HL-60 (cell line): ENCODE measurements at regions not wholly inside any gene's neighbourhood (a gene's known extent, or its start where the extent isn't known, plus 50 kb on each side); places are given as distances from the start of the nearest gene placed in this dataset.

ENCODE experiments used
- DNase-seq, 2 experiments: peaks; one replicate each; pipeline ENCODE4 v3.0.0-alpha.2; 2010 to 2020; ENCODE audit warnings: low read depth in 1 of 2, low spot score in 1 of 2
- H3K27ac ChIP-seq: fragments of 250-450 bp; sonication (Bioruptor Pico); replicated peaks from 2 replicates; pipeline ENCODE4 v1.5.1; 2020; ENCODE audit warnings: mild to moderate bottlenecking, moderate library complexity
- H3K27me3 ChIP-seq: fragments of 250-450 bp; sonication (Bioruptor Pico); 2 replicates; pipeline ENCODE4 v1.5.1; 2021; ENCODE audit warnings: mild to moderate bottlenecking, moderate library complexity; ENCODE audit not compliant: insufficient read depth, poor library complexity, severe bottlenecking
- H3K4me3 ChIP-seq: replicated peaks from 2 replicates; pipeline ENCODE4 v1.5.1; 2011; ENCODE audit warnings: mild to moderate bottlenecking, control low read depth, low read length; ENCODE audit not compliant: insufficient read depth
- GABPA ChIP-seq: IDR thresholded peaks from 2 replicates; pipeline ENCODE4 v1.6.1; 2012; ENCODE audit warnings: low read depth
- POLR2AphosphoS5 ChIP-seq: IDR thresholded peaks from 2 replicates; pipeline ENCODE4 v1.6.1; 2012; ENCODE audit warnings: low read depth
- SPI1 ChIP-seq: IDR thresholded peaks from 2 replicates; pipeline ENCODE4 v1.6.1; 2012; ENCODE audit warnings: low read depth, mild to moderate bottlenecking, borderline replicate concordance
- TF ChIP-seq, protein P1 (sequence below): IDR thresholded peaks from one replicate; pipeline ENCODE4 v1.5.1; 2011; ENCODE audit warnings: low read length, control low read depth, inconsistent platforms; ENCODE audit not compliant: insufficient read depth
- TF ChIP-seq, protein P2 (sequence below): IDR thresholded peaks from 2 replicates; pipeline ENCODE4 v1.6.1; 2012; ENCODE audit warnings: low read depth; ENCODE audit not compliant: insufficient replicate concordance

DNA sequence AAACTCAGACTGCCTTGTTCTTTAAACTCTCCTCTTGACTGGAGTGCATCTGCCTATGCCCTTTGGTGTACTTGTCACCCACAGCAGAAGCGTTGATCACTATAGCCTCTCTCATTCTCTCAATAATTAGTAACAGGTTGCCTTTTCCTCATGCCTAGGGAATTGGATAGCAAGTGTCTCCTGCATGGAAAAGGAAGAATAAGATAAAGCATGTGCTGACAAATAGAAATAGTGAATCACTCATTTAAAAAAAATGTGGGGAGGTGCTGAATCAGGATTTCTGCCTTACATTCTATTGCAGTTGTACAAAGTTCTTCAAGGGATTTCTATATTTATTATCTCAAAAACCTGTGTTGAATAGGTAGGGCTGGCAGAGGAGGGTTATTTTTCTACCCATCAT, 323.0 kb downstream of the TXNL1 start:
- H3K4me3 ChIP-seq, result no peak overlapping the region
- H3K27me3 ChIP-seq, result no peaks in the 10 kb centered on the region
- DNase-seq, result no peak
- TF ChIP-seq SPI1 (no peak), POLR2AphosphoS5 (no peak), GABPA (no peak)
- TF ChIP-seq, protein P1, sequence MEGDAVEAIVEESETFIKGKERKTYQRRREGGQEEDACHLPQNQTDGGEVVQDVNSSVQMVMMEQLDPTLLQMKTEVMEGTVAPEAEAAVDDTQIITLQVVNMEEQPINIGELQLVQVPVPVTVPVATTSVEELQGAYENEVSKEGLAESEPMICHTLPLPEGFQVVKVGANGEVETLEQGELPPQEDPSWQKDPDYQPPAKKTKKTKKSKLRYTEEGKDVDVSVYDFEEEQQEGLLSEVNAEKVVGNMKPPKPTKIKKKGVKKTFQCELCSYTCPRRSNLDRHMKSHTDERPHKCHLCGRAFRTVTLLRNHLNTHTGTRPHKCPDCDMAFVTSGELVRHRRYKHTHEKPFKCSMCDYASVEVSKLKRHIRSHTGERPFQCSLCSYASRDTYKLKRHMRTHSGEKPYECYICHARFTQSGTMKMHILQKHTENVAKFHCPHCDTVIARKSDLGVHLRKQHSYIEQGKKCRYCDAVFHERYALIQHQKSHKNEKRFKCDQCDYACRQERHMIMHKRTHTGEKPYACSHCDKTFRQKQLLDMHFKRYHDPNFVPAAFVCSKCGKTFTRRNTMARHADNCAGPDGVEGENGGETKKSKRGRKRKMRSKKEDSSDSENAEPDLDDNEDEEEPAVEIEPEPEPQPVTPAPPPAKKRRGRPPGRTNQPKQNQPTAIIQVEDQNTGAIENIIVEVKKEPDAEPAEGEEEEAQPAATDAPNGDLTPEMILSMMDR, result no peak
- TF ChIP-seq, protein P2, sequence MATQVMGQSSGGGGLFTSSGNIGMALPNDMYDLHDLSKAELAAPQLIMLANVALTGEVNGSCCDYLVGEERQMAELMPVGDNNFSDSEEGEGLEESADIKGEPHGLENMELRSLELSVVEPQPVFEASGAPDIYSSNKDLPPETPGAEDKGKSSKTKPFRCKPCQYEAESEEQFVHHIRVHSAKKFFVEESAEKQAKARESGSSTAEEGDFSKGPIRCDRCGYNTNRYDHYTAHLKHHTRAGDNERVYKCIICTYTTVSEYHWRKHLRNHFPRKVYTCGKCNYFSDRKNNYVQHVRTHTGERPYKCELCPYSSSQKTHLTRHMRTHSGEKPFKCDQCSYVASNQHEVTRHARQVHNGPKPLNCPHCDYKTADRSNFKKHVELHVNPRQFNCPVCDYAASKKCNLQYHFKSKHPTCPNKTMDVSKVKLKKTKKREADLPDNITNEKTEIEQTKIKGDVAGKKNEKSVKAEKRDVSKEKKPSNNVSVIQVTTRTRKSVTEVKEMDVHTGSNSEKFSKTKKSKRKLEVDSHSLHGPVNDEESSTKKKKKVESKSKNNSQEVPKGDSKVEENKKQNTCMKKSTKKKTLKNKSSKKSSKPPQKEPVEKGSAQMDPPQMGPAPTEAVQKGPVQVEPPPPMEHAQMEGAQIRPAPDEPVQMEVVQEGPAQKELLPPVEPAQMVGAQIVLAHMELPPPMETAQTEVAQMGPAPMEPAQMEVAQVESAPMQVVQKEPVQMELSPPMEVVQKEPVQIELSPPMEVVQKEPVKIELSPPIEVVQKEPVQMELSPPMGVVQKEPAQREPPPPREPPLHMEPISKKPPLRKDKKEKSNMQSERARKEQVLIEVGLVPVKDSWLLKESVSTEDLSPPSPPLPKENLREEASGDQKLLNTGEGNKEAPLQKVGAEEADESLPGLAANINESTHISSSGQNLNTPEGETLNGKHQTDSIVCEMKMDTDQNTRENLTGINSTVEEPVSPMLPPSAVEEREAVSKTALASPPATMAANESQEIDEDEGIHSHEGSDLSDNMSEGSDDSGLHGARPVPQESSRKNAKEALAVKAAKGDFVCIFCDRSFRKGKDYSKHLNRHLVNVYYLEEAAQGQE, result no peak
- no peak overlapping the region for H3K27ac ChIP-seq

DNA sequence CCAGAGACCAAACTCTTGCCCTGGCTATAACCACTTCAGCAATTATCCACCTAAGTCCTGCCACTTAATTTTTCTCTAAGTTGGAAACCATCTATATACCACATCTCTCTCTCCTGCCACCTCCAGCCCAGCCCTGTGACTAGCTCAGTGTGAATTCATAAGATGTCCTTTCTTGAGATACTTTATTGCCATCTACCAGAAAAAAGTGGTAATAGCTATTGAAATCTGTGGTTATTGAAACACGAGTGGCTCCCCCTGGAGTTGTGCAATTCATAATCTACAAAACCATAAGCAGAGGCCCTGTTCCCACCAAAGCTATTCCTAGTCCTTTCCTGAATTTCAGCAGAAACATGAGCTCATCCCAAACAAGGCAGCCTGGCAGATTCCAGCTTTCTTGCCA, 324.0 kb downstream of the TXNL1 start:
- DNase-seq, result no peak
- no peak overlapping the region for H3K4me3 ChIP-seq
- H3K27me3 ChIP-seq, result no peaks in the 10 kb centered on the region
- no peak overlapping the region for H3K27ac ChIP-seq
- TF ChIP-seq POLR2AphosphoS5 (no peak), SPI1 (no peak), GABPA (no peak)
- TF ChIP-seq, protein P2, result no peak

DNA sequence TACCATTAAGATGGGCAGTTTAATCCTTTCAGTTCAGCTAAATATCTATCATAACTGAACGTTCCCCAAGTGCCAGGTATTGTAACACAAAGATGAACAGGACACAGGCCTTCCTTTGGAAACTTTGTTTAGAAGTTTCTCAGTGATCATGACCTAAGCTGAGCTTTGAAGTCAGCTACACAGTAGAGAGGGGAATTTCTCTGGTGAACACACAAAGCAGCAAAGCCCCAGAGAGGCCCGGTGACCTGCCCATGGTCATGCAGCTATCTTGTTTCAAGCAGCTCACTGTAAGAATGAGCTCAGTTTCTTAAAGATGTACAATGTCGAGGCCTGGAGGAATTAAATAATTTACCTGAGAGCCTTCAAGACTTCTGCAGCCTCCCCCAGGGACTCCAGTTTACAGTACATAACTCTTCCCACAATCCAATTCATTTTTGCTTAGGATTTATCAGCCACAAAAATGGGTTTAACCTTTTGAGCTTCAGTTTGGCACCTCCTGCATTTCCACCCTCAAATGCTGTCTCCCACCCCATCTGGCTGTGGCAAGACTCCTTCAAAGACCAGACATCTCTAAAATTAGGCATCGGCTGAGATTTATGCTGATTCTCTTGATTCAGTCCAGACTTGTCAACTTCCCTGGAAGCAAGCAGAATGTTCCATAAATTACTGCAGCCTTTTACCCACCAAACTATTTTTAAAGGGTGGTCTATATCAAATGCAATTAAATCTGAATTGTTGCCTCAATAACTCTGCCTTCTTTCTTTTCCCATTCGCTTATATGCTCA, 325.6 kb downstream of the TXNL1 start:
- Histone ChIP-seq H3K4me3 (no peak overlapping the region), H3K27ac (no peak overlapping the region), H3K27me3 (no peaks in the 10 kb centered on the region)
- DNase-seq, result no peak
- TF ChIP-seq, protein P1, result no peak
- TF ChIP-seq POLR2AphosphoS5, result no peak

DNA sequence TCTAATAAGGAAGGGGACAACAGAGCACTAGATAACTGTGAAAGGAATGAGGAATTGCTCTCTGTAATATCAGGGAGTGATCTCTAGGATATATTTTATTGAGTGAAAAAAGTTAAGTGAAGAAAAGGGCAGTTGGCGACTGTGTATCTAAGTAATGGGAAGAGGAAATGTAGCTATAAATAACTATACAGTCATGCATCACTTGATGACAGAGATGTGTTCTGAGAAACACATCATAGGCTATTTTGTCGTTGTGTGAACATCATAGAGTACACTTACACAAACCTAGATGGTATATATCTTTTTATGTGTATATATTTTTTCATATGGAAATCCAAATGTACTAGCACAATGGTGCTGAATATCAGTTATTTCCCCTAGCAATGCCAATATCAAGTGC, 329.3 kb downstream of the TXNL1 start:
- H3K27ac ChIP-seq, result no peak overlapping the region
- no peak for DNase-seq
- TF ChIP-seq GABPA, result no peak
- TF ChIP-seq POLR2AphosphoS5, result no peak
- H3K4me3 ChIP-seq, result no peak overlapping the region
- no peaks in the 10 kb centered on the region for H3K27me3 ChIP-seq
